HPDE6-E6E7 (cell line): ENCODE measurements at regions not wholly inside any gene's neighbourhood (a gene's known extent, or its start where the extent isn't known, plus 50 kb on each side); places are given as distances from the start of the nearest gene placed in this dataset.

Source experiments
- DNase-seq: peaks from one replicate; pipeline ENCODE4 v3.0.0; 2011; ENCODE audit warnings: missing footprints; ENCODE audit errors: extremely low spot score

- no peak for DNase-seq
These were observed 483.1 kb upstream of the ZFHX3 start for GRCh38 chr16:73531021-73531420.

DNA sequence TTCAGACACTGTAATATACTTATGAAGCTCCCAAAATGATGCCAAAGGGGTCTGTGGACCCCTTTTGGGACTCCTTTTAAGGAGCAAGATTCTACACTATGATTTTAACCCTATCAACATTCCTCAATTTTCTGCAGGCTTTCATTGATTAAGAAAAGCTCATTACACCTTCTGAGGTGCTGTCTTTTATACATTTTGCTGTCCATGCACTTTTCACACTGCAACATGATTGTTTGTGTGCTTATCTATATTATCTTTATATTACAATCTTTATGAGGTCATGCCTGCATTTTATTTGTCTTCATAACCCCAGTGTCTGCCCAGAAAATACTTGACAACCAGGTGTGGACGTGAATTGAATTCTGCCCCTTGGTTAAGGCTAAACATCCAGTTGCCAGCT, 482.6 kb upstream of the ZFHX3 start:
- no peak for DNase-seq

DNA sequence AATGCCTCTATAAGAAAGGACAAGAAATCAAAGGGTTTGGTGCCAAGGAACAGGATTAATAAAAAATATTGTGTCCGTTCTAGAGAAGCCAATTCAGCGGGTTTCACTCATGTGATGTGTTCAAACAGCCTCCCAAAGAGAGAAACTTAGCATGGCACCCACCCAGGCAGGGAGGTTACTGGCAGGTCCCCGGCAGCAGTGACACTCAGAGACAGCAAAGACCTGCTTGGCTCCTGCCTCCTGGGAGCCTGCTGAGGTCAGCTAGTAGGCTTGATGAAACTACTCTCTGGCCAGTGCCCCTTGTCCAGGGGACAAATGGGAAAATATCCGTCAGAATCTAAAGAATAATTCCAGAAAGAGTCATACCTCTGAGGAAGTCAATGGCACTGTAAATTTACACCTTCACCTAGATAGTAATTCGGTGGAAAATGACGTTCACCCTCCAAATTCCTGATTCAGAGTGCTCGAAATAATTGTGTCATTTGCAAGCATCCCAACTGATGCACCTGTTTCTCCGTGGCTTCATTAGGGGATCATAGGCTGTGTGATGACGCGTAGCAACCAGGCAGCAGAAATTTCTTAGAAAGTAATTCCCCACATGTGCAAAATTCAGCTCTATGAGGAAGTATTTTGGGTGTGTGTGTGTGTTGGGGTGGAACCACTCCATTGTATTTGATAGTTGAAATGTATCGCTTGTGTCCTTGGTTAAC, 481.5 kb upstream of the ZFHX3 start:
- DNase-seq, result no peak

DNA sequence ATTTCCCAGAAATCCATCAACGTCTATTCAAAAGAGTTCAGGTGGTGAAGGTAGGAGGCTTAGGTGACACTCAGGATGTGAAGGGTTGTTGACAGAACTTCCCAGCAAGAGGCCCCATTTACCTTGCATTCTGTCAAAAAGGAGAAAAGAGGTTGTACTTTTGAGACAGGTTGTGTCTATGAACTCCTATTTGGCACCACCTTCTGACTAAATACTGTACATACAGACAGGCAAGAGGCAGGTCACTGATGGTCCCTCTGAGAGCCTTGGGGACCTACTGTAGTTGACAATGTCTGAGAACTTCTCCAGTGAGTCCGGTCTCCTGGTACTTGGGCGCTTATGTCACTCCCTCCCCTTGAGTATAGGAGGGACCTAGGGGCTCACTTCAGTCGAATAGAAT, 479.3 kb upstream of the ZFHX3 start:
- no peak for DNase-seq

DNA sequence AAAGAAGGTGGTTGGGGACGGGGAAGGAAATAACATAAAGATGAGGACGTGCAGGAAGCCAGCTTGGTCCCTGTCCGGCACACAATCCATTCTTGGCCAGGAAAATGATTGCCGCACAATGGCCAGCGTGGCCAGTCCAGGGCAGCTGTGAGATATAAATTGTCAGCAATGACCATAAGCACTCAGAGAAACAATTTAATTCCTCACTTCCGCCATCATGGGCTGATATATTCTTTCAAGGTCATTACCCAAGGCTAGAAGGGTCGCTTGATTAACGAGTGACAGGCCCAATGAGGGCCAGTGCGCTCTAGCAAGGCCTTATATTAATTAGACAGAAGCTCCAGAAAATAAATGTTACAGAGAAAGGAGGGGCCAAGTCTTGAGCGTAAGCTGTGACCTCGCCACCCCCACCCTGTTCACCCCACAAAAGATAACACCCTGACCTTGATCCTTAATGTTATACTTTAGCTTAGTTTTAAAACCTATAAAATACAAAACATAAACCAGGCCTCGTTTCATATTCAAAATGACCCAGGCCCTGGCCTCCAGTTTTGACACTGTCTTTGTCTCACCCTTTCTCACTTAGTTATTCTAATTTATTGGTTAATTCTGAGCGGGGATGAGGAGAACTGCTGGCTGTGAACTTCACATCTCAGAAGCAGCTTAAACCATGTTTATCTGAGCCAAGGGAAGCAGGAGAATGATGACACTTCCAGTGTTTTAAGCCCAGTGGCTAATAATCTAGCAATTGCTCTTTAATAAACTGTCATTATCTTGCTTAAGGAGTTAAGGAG, 478.3 kb upstream of the ZFHX3 start:
- DNase-seq, result no peak

GRCh38 chr16:73523209-73523608, 475.3 kb upstream of the ZFHX3 start:
- DNase-seq, result no peak

GRCh38 chr16:73521499-73521898, 473.6 kb upstream of the ZFHX3 start:
- no peak for DNase-seq

- DNase-seq, result no peak
These were observed 467.7 kb upstream of the ZFHX3 start for GRCh38 chr16:73515616-73516015.

DNA sequence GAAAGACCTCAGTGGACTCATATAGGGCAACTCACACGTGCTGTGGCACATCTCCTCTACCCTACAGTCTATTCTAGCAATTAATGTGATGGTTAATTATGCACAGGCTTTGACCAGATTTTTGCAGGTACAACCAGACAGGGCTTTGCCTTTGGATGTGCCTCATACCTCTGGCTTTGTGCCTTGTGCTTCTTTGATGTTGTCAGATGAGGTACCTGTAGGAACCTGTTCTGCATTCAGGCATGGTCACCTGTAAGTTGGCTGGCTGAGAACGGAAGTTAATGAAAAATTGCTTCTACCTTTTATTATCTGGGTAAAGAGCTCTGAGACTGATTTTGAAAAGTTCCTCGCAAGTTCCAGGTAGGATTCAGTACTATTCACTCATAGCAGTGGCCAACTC, 462.9 kb upstream of the ZFHX3 start:
- DNase-seq, result no peak

GRCh38 chr16:73506568-73507056, 458.7 kb upstream of the ZFHX3 start:
- DNase-seq, result no peak

- no peak for DNase-seq
These were observed 457.6 kb upstream of the ZFHX3 start for GRCh38 chr16:73505577-73505976.

DNA sequence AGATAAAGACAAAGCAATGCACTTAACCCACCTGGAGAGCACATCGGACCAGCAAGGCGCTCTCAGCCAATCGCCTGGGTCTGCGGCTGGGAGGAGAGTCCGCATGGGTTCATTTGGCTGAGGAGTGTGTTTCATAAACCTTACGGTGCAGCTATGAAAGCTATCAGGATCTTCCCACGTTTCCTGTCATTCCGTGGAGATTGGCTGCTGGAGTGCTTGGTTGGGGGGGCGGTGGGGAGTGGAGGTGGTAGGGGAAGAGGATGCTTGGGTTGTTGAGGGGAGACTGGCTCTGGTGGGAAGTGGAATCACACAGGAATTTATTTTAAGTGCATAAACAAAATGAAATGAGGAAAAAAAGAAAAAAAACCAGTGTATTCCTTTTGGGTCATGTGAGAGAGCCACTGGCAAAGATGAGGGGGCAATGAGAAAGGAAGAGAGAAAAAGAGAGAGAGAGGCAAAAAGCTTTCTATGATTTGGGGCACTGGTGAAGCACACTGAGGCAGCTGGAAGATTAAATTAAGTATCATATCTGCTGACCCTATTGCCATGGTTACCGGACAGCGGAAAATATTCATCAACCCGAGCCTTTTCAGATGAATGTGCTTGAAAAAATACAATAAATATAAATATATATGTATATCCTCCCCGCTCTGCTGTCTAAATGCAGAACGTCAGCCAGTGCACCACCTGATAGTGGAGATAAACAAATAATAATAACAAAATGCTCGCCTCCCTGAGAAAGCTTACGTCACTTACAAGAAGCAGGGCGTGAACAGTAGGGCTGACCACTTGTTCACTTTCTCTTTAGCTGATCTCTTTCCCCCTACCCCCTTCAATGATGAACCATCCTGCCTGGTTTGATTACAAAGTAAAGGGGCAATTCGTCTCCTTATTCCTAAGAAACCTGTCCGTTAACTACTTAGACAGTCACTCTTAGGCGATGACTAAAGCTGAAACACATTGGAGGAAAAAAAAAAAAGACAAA, 457.0 kb upstream of the ZFHX3 start:
- no peak for DNase-seq

GRCh38 chr16:73503093-73503492, 455.2 kb upstream of the ZFHX3 start:
- DNase-seq, result no peak

DNA sequence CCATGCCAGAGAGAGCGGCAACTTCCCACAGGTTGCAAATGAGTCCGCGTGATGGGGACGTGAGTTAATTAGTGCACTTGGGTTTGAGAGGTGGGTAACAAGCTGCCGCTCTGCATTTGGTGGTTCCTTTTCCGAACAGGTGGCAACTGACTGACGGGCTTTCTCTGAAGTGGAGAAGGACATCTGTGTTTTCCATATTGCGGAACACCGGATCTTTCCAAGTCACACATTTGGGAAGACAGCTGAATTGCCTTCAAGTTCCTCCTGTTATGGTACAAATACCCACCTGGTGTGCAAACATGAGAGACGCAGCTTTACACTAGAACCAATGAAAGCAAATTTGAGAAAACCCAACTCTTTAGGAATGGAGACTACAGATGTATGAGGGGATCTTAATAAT, 451.3 kb upstream of the ZFHX3 start:
- no peak for DNase-seq

- no peak for DNase-seq
These were observed 438.0 kb upstream of the ZFHX3 start for GRCh38 chr16:73485880-73486279.

DNA sequence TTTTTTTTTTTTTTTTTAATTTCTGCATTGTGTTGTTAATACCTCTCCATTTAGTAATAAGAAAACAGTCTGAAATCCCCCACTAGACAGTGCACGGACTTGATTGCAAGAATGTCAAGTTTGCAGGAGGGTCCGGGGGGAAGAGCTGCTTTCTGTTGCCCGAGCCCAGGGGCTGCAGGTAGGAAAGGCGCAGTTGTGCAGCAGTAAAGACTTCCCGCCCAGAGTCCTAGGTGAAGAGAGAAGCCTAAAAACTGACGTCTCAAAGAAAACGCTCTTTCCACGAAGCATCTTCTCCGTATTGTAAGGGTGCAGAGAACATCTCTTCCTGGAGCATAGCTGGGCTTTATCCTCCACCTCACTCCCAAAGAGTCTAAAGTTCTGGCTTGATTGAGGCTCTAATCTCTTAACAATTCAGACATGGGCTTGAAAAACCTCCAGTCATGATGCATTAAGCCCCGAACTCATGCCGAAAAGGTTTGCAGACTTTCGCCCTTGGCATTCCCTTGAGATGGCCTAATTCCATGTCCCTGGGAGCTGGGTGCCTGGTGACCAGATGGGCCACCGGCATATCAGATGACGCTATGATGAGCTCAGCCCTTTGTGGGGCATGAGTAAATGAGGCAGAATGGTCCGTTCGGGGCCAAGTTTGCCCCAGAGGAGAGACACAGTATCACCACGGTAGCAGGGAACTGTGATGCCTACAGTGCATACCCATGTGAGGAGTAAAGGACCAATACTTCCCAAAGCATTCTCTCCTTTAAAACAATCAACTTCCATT, 436.2 kb upstream of the ZFHX3 start:
- DNase-seq, result no peak

DNA sequence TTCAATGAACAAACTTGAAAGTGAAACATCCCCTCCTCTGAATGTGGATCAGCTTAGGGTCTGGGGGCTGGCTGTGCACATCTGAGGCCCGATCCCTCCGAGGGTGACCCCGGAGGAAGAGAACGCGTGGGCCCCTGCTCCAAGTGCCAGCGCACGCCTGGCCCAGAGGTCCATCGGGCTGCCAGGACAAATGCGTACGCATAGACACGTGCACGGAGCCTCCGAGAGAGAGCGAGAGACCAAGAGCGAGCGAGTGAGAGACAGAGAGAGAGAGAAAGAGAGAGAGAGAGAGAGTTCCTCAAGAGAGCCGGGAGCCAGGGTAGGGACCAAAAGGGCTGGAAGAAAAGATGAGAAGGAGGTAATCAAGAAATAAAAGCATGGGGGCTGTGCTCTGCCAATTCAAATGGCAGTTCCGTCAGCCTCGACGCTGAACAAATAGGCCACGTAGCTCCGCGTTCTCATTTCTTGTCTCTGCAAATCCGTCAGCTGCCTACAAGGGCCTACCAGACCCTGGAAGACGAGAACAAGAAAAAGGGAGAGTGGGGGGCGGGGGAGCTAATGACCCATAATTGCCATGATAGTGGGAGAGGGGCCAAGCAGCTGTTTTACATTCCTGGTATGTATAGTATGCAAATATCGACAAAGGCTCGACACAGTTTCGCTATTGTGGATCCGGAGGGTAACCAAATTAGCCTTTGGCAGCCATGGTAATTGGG, 435.3 kb upstream of the ZFHX3 start:
- no peak for DNase-seq

- DNase-seq, result no peak
These were observed 434.4 kb upstream of the ZFHX3 start for GRCh38 chr16:73482310-73482709.

- DNase-seq, result no peak
These were observed 432.5 kb upstream of the ZFHX3 start for GRCh38 chr16:73480381-73480780.

- DNase-seq, result no peak
These were observed 425.8 kb upstream of the ZFHX3 start for GRCh38 chr16:73473713-73474112.

DNA sequence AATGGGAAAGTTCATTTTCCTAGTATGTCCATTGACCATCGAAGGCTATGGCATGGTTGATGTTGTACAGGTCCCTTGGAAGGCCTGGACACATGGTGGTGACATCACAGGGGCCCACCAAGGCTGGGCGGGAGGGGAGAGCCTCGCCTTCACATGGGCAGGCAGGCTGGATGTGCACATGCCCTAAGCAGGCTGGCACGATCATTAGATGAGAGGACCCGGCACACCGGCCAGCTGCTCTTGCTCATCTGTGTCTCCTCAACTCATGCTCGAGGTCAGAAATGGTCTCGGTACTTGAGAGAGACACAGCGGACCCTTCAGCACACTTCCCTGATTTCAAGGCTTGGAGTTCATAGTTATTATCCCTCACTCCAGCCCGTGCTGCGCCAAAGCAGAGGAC, 416.9 kb upstream of the ZFHX3 start:
- no peak for DNase-seq
